GM12872 (cell line): ENCODE measurements at regions not wholly inside any gene's neighbourhood (a gene's known extent, or its start where the extent isn't known, plus 50 kb on each side); places are given as distances from the start of the nearest gene placed in this dataset.

Source experiments
- CTCF ChIP-seq: IDR thresholded peaks from 3 replicates; pipeline ENCODE4 v1.5.1; 2011; ENCODE audit warnings: low read depth, mild to moderate bottlenecking, low read length, moderate library complexity; ENCODE audit not compliant: insufficient read depth

GRCh38 chrX:8873102-8873501 lies 71.9 kb upstream of the FAM9A start:
- no peak for TF ChIP-seq CTCF

GRCh38 chrX:8870411-8870810 lies 69.2 kb upstream of the FAM9A start:
- no peak for TF ChIP-seq CTCF

GRCh38 chrX:8869812-8870211 lies 68.6 kb upstream of the FAM9A start:
- no peak for TF ChIP-seq CTCF

GRCh38 chrX:8868906-8869305 lies 67.7 kb upstream of the FAM9A start:
- TF ChIP-seq CTCF, result no peak

- no peak for TF ChIP-seq CTCF
Observed at GRCh38 chrX:8868070-8868773, 67.0 kb upstream of the FAM9A start.

GRCh38 chrX:8867406-8867805 lies 66.2 kb upstream of the FAM9A start:
- no peak for TF ChIP-seq CTCF

GRCh38 chrX:8864161-8864560 lies 63.0 kb upstream of the FAM9A start:
- no peak for TF ChIP-seq CTCF
